ENCODE measurements at regions not wholly inside any gene's neighbourhood (a gene's known extent, or its start where the extent isn't known, plus 50 kb on each side); places are given as distances from the start of the nearest gene placed in this dataset.

DNA sequence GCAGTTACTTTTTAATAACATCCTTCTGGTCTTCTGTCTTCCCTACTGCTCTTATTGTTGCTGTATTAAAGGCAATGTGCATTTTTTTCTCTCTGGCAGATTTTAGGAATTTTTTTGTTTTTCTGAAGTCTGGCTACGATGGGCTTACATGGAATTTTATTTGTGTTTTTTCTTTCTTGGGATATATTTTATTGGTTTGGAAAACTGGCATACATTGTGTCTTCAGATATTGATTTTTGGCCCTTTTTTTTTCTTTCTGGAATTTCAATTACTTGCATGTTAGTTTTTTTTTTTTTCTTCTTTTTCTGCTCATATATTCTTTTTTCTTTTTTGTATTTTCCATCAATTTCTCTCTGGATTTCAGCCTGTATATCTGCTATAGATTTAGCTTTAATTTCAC is 442.1 kb upstream of the TRIB2 start:
- no peak for DNase-seq
- H3K36me3 ChIP-seq (ENCODE audit: low read depth, missing control alignments) = no peaks in the 10 kb centered on the region
- peaks cover 7% of the 10 kb centered on the region for H3K4me1 ChIP-seq
- H3K27me3 ChIP-seq = no peaks in the 10 kb centered on the region
- WGBS, 2 donors = 89 to 92% methylated on average over 1 of the region's 1 CpG
- H3K27ac ChIP-seq = no peak overlapping the region
- TF ChIP-seq, protein P1, sequence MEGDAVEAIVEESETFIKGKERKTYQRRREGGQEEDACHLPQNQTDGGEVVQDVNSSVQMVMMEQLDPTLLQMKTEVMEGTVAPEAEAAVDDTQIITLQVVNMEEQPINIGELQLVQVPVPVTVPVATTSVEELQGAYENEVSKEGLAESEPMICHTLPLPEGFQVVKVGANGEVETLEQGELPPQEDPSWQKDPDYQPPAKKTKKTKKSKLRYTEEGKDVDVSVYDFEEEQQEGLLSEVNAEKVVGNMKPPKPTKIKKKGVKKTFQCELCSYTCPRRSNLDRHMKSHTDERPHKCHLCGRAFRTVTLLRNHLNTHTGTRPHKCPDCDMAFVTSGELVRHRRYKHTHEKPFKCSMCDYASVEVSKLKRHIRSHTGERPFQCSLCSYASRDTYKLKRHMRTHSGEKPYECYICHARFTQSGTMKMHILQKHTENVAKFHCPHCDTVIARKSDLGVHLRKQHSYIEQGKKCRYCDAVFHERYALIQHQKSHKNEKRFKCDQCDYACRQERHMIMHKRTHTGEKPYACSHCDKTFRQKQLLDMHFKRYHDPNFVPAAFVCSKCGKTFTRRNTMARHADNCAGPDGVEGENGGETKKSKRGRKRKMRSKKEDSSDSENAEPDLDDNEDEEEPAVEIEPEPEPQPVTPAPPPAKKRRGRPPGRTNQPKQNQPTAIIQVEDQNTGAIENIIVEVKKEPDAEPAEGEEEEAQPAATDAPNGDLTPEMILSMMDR (IDR thresholded peaks at IDR 0.05) = no peak
- TF ChIP-seq POLR2A (IDR thresholded peaks at IDR 0.05) = no peak
- no peak overlapping the region for H3K4me3 ChIP-seq
- H3K9me3 ChIP-seq = no peaks in the 10 kb centered on the region
- intact Hi-C loops (cut with DNase I; ENCODE audit: low total_unique reads) = no loop called here

DNA sequence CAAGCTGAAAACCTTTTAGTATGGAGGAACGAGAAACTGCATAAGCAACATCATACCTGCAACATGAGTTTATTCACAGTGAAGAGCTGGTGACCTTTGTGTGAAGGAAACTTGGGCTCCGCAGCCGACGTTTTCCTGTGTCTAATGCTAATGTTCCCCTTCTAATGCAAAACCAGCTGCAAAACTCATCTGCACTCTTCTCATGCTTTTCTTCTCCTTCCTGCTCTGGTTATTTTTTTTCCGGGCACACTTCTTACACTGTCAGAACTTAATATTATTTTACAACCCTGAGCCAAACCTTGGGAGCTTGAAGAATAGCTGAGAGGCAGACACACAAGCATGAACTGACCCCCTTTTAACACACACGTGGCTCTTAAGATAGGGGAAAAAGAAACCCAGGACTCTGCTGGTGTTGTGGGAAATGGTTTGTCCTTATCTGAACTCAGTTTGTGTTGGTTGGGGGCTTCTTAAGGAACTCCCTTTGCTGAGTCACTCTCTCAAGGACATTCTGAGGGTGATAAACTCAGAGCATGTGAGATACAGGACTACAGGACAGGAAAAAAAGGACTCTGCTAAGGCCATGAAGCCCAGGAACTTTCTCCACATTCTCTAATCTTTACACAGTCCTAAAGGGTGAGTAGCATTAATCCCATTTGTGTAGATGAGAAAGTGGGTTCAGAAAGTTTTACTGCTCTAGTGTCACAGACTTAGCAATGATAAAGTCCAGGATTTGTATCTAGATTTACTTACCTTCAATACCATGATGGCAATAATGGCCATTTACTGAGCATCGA is 439.3 kb upstream of the TRIB2 start:
- no peak for DNase-seq
- no peak overlapping the region for H3K27ac ChIP-seq
- no peaks in the 10 kb centered on the region for H3K36me3 ChIP-seq (ENCODE audit: low read depth, missing control alignments)
- H3K9me3 ChIP-seq = no peaks in the 10 kb centered on the region
- intact Hi-C loops (cut with DNase I; ENCODE audit: low total_unique reads) = no loop called here
- TF ChIP-seq, protein P1 (IDR thresholded peaks at IDR 0.05) = no peak
- no peak for TF ChIP-seq POLR2A (IDR thresholded peaks at IDR 0.05)
- peaks cover 7% of the 10 kb centered on the region for H3K4me1 ChIP-seq
- 36 to 43% methylated on average over 7 of the region's 7 CpGs for WGBS, 2 donors
- no peaks in the 10 kb centered on the region for H3K27me3 ChIP-seq
- no peak overlapping the region for H3K4me3 ChIP-seq

DNA sequence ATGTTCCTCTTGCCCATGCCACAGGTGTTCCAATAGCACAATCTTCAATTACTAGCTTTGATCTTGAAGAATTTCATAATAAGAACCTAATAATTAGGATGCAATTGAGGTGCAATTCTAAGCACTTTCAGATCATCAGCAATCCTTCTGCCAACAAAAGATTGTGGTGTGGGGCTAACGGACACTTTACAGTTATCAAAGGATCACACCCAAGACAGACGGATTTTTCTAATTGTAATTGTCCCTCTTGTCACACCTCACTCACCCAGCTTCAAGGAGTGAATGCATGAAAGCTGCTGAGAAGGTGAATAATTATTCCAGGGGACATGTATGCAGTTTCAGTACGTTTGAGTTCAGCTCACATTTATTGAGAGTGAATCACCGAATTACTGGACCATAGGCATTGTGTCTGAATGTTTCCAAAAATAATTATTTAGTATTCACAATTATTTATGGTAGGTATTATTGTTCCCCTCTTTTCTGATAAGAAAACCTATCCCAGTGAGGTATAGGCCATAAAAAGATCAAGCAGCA is 438.5 kb upstream of the TRIB2 start:
- TF ChIP-seq, protein P1 (IDR thresholded peaks at IDR 0.05) = no peak
- TF ChIP-seq POLR2A (IDR thresholded peaks at IDR 0.05) = no peak
- Histone ChIP-seq H3K36me3 (ENCODE audit: low read depth, missing control alignments) (no peaks in the 10 kb centered on the region), H3K27ac (no peak overlapping the region), H3K4me3 (no peak overlapping the region), H3K4me1 (peaks cover 7% of the 10 kb centered on the region), H3K27me3 (no peaks in the 10 kb centered on the region), H3K9me3 (no peaks in the 10 kb centered on the region)
- 83 to 89% methylated on average over 4 of the region's 4 CpGs for WGBS, 2 donors
- no peak for DNase-seq
- intact Hi-C loops (cut with DNase I; ENCODE audit: low total_unique reads) = no loop called here

DNA sequence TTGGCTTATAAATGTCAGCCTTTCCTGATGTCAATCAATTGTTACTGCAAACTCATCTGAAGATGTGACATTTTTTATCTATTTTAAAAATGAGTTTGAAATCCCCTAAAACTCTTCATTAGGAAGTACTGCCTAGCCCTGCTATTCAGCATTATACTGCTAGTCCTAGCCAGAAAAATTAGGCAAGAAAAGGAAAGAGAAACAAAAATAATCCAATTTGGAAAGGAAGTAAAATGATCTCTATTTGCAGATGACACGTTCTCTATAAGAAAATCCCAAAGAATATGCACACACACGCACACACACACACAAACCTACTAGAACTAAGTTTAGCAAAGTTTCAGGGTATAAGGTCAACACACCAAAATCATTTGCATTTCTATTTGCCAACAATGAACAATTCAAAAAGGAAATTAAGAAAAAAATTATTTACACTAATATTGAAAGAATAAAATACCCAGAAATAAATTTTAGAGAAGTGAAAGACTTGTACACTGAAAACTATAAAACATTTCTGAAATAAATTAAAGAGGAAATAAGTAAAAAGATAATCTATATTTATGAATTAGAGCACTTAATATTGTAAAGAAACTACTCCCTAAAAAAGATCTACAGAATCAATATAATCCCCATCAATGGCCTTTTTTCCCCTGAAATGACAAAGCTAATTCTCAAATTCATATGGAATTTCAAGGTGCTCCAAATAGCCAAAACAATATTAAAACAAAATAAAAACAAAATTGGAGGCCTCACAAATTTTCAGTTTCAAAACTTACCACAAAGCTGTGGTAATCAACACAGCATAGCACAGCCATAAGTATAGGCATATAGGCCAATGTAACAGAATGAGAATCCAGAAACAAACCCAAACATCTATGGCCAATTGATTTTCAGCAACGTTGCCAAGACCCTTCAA is 433.7 kb upstream of the TRIB2 start:
- Histone ChIP-seq H3K27ac (no peak overlapping the region), H3K9me3 (no peaks in the 10 kb centered on the region), H3K4me1 (no peaks in the 10 kb centered on the region), H3K36me3 (ENCODE audit: low read depth, missing control alignments) (no peaks in the 10 kb centered on the region), H3K4me3 (no peak overlapping the region), H3K27me3 (no peaks in the 10 kb centered on the region)
- DNase-seq = no peak
- intact Hi-C loops (cut with DNase I; ENCODE audit: low total_unique reads) = no loop called here
- 90 to 91% methylated on average over 3 of the region's 3 CpGs for WGBS, 2 donors
- TF ChIP-seq POLR2A (IDR thresholded peaks at IDR 0.05) = no peak

DNA sequence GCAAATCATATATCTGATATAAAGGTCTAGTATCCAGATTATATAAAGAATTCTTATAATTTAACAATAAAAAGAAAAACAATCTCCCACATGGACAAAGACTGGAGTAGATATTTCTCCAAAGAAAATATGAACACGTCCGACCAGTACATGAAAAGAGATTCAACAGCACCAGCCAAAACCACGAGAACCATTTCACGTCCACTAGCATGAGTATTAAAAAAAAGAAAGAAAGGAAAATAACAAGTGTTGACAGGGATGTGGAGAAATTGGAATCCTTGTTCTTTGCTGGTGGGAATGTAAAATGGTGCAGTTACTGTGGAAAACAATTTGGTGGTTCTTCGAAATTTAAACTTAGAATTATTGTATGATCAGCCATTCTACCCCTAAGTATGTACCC is 432.7 kb upstream of the TRIB2 start:
- Histone ChIP-seq H3K4me3 (no peak overlapping the region), H3K4me1 (no peaks in the 10 kb centered on the region), H3K27me3 (no peaks in the 10 kb centered on the region), H3K36me3 (ENCODE audit: low read depth, missing control alignments) (no peaks in the 10 kb centered on the region), H3K9me3 (no peaks in the 10 kb centered on the region), H3K27ac (no peak overlapping the region)
- WGBS, 2 donors = 77 to 83% methylated on average over 5 of the region's 5 CpGs
- no peak for DNase-seq
- intact Hi-C loops (cut with DNase I; ENCODE audit: low total_unique reads) = no loop called here
- TF ChIP-seq, protein P1 (IDR thresholded peaks at IDR 0.05) = no peak
- no peak for TF ChIP-seq POLR2A (IDR thresholded peaks at IDR 0.05)
